ENCODE measurements at regions not wholly inside any gene's neighbourhood (a gene's known extent, or its start where the extent isn't known, plus 50 kb on each side); places are given as distances from the start of the nearest gene placed in this dataset.

- TF ChIP-seq CTCF (IDR thresholded peaks at IDR 0.05) (no peak), POLR2A (IDR thresholded peaks at IDR 0.05) (no peak)
Measured at GRCh38 chr1:38270849-38271633, 224.4 kb upstream of the POU3F1 start.

Data from adrenal gland (tissue), 5 donors.